ENCODE measurements at regions not wholly inside any gene's neighbourhood (a gene's known extent, or its start where the extent isn't known, plus 50 kb on each side); places are given as distances from the start of the nearest gene placed in this dataset.

DNA sequence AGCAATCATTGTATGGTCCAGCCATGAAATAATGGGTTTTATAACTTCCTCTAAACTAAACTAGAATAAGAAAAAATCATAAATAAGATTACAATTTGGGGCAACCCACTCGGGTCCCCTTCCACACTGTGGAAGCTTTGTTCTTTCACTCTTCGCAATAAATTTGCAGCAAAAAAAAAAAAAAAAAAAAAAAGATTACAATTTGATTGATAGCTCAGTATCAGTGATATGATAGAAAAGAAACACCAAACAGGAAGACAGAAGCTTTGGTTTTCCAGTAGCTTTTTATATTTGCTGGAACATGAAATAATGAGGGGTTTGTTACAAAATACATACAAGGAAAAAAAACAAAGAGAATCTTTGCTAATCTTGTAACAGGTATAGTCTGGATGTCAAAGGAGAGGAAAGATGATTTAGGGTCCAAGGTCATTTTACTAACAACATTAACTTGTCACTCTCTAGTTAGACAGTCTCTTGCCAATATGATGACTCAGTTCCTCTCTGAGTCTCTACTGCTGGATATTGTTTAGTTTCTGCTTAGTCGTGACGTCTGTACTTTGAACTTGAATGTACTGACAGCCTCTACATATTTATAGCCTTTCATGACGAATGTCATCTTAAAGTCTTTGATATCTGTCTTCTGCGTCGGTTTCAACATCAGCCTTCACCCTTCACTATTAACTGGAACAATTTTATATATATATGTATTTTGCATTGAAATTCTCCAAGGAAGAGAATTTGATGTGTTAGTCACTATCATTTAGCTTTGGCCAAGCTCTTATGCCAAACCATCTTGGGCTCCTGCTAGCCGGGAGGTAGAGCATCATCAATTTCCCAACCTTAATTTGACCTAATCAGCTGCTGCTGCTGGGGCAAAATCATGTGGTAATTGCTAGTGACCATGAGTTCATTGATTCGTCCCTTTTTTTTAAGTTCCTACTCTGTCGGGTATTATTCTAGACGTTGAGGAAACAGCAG, 213.1 kb upstream of the STXBP5 start:
- no peak for DNase-seq

DNA sequence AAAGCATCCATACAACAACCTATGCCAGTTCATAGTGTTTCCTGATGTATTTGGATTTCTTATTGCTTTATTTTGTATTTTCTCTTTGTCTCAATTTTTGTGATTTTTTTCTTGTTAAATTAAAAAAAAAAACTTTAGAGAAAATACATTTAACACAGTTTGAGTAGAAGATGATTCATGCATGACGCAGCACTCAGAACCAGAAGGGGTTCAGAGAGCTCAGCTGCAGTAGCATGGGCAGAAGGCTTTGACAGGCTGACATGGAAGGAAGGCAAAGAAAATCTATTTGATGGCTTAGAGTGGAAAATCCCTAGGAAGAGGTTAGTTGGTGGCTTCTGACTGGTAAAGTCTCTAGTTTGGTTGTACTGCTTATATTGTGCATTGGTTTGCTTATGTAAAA, 207.2 kb upstream of the STXBP5 start:
- DNase-seq = no peak

DNA sequence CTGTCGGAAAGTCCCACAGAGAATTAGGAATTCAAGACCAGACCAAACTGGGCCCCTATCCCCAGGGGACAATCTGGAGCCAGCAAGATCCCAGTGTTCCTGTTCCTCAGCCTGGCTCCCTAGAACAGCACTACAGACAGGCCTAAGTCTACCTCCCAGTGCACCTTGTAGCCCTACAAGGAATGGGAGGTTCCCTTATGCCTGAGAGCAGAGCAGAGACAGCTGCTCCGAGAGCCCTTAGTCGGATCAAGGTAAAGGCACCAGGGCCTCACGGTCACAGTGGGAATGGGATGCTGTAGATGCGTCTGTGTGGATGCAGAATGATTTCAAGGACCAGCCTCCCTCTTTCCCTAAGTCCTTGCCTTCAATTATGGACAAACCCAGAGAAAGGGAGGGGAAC, 204.5 kb upstream of the STXBP5 start:
- no peak for DNase-seq

GRCh38 chr6:147000545-147001488, 203.4 kb upstream of the STXBP5 start:
- no peak for DNase-seq

GRCh38 chr6:147001621-147002020, 202.6 kb upstream of the STXBP5 start:
- DNase-seq = no peak

DNA sequence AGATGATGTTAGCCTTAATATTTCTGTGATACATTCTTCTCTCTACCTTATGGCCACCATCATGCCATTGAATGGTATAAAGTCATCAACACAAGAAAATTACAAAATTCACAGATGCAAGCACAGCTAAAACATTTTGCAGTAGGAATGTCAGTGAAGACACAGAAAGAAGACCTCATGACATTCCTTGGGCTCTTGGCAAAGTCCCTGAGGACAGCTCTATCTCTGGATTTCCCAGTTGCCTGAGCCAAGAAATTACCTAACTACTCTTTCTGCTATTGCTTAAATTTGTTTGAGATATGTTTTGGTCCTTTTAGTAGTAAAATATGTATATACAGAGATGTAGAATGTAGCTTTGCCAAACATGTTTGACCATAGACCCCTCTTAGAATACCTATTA, 201.0 kb upstream of the STXBP5 start:
- no peak for DNase-seq

DNA sequence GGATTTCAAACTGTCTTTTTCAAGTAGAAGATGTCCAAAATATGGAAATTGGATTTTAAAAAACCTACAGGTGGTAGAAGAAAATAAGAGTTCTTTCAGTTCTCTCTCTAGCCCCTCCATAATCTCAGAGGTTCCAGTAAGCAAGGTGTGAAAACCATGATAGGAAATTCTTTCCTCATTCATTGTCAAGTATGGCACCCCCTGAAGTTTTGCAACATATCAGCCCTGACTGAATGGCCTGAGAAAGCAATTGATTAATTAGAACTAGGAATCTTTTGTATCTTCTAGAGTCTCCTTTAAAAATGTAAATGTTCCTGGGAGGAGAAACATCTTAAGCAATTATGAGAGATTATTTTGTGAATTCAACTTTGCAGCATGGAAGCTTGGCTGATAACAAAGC, 198.7 kb upstream of the STXBP5 start:
- no peak for DNase-seq

DNA sequence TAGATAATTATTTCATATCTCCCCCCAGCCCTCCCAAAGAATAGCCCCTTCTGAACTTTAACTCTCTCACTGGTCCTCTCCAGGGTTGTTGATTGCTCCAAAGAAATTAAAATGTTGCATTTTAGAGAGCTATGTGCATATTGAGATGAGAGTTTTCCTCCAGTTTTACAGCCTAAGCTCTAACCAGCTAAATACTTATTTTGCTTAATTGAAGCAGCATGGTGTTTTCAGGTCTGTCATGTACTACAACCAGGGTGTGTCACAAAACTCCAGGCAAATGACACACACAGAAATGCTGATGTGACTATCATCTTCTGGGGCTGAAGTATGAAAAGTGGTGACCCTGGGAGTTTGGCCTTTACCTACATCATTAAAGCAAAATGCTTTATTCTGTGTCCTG, 196.8 kb upstream of the STXBP5 start:
- DNase-seq = no peak

- DNase-seq = no peak
Observed at GRCh38 chr6:147009358-147009757, 194.9 kb upstream of the STXBP5 start.

GRCh38 chr6:147015674-147016073, 188.5 kb upstream of the STXBP5 start:
- DNase-seq = no peak

DNA sequence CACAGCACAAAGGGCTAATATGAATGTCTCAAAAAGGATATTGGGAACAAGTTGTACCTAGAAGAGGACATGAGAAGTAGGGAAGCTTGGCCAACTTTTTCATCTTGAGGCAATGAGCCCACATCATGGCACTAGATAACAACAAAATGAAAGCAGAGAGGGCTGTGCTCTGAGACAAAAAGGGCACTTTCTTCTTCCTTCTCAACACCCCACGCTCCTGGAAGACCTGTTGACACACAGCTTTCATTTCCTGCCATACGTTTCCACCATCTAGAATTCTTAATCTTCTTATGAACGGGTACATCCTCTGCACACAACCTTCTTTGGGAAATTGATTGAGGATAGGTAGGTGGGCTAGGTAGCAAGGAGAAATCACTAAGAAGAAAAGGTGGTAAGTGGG, 187.8 kb upstream of the STXBP5 start:
- DNase-seq = no peak

DNA sequence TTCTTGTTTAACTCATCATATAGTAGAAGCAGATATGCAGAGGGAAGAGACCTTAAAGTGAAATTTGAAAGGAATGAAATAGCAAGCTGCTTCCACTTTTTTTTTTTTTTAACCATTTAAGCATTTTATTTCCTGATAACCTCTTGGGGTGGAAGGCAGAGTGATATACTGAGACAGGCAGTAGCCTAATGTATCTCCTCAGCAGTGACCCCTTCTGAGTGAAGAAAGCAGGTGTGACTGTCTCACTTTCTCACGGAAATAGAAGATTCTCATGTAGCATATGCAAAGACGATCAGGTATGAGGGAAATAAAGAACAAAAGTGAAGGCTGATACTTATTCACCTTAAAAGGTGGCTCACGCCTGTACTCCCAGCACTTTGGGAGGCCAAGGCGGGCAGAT, 187.1 kb upstream of the STXBP5 start:
- DNase-seq = no peak

DNA sequence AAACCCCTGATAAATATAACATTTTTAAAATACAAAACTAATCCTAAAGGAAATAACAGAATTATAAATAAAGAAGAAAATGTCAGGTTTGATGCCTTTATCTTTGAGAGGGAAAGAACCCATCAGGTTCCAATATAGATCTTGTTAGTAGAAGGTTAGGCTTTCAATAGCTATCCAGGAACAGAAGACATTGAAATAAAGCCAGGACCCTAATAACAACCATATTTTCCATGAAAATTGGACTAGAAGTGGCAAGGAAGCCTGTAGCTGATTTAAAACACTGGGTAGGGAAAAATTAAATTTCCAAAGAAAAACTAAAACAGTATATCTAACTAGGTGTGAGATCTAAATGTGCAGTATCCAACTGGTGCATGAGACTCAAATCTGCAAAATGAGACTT, 185.2 kb upstream of the STXBP5 start:
- DNase-seq = no peak

- no peak for DNase-seq
Observed at GRCh38 chr6:147022041-147022440, 182.2 kb upstream of the STXBP5 start.

DNA sequence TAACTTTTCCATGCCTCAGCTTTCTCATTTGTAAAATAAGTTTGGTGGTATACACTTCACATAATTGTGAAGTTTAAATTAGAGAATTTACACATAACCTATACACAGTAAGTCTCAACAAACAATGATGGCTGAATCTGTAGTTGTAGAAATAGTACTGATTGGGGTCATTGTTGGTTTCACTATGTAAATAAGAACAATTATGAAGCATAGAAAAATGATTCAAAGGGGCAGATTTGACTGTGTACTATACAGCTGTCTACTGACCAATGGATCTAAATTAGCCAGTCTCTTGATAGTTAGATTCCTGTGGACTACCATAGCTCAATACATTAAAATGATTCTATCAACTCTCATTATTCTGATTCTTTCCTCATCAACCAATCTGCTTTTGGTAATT, 181.1 kb upstream of the STXBP5 start:
- no peak for DNase-seq

- peak; percentile 76 for DNase-seq
Observed at GRCh38 chr6:147023581-147023980, 180.6 kb upstream of the STXBP5 start.

- DNase-seq = no peak
Observed at GRCh38 chr6:147029923-147030322, 174.3 kb upstream of the STXBP5 start.

DNA sequence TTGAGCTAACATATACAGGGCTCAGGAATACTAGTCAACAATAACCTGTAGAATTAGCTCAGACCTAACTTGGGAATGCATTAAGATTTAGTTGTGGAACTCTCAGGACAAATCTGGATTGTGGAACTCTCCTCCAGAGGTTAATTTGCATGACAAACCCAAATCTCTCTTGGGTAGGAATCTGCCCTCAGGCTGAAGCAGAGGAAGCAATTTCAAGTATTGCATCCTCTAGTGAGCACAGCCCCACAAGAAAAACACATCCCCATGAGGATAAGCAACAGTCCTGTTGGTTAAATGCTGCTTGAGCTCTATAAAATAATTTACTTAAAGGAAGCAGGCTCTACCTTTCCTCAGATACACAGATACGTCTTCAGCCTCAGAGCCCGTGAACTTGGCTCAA, 170.9 kb upstream of the STXBP5 start:
- peak; percentile 79 for DNase-seq

GRCh38 chr6:147035886-147036285, 168.3 kb upstream of the STXBP5 start:
- DNase-seq = no peak

GRCh38 chr6:147037881-147038280, 166.3 kb upstream of the STXBP5 start:
- no peak for DNase-seq

DNA sequence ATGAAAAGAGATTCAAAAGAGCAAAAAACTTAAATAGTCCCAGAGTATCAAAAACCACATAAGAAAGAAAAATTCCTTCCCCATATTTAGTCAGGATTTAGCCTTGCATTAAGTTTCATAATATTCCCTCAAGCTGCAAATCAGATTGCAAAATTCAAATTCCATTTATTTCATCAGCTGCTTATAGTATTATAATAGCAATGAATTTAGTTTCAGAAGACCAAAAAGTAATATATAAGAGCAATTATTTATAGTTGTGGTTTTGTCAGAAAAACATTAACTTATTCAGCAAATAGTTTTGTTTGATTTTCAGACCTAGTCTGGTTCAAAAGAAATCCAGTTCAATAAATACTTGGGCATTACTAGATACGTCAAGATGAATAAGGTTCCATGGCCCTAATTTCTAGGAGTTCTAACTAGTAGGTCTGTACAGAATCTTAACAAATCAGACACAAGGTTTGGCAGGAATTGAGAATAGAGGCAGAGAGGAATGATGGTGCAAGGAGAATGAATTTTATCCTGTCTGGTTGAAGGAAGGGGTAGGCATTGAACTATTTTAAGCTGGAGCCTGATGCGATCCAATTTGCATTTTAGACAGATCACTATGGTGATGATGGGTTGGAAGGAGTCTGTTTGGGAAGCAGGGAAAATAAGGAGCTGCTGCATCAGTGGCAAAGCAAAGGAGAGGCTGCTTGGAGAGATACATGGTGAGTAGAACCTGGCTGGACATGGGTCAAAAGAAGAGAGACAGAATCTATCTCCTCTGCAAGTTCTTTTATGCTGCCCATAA, 163.9 kb upstream of the STXBP5 start:
- no peak for DNase-seq

- DNase-seq = no peak
Observed at GRCh38 chr6:147042679-147043078, 161.5 kb upstream of the STXBP5 start.

- DNase-seq = no peak
Observed at GRCh38 chr6:147043994-147044477, 160.2 kb upstream of the STXBP5 start.

Measured in islet precursor cell (in vitro differentiated cells).